Memory B cell (primary cell): ENCODE measurements at regions not wholly inside any gene's neighbourhood (a gene's known extent, or its start where the extent isn't known, plus 50 kb on each side); places are given as distances from the start of the nearest gene placed in this dataset.

Experiments
- ATAC-seq: fragments of 150-1000 bp; cut with Tn5 transposase; 2 replicates; pipeline ENCODE4 v1.10.0; 2021; ENCODE audit warnings: low read depth, mild to moderate bottlenecking, moderate library complexity
- DNase-seq, 2 donors: peaks; one replicate each; pipeline ENCODE4 v3.0.0; 2022; ENCODE audit warnings: low spot score in 2 of 2
- H3K27ac Mint-ChIP-seq: one replicate; pipeline ENCODE4 v1.8.0; 2022; ENCODE audit warnings: mild to moderate bottlenecking, moderate library complexity, mixed read lengths
- H3K27me3 Mint-ChIP-seq: one replicate; pipeline ENCODE4 v1.8.0; 2022; ENCODE audit warnings: mixed read lengths
- H3K36me3 Mint-ChIP-seq: one replicate; pipeline ENCODE4 v1.8.0; 2022; ENCODE audit warnings: mild to moderate bottlenecking, mixed read lengths
- H3K4me1 Mint-ChIP-seq: one replicate; pipeline ENCODE4 v1.8.0; 2022; ENCODE audit warnings: mixed read lengths
- H3K4me3 Mint-ChIP-seq: one replicate; pipeline ENCODE4 v1.8.0; 2022; ENCODE audit warnings: mild to moderate bottlenecking, moderate library complexity, mixed read lengths
- H3K9me3 Mint-ChIP-seq: one replicate; pipeline ENCODE4 v1.8.0; 2022; ENCODE audit warnings: mixed read lengths

GRCh38 chr2:187139469-187139868 is 290.5 kb upstream of the ZSWIM2 start:
- Mint-ChIP-seq H3K36me3 (no peaks in the 10 kb centered on the region), H3K4me3 (no peak overlapping the region), H3K27me3 (no peaks in the 10 kb centered on the region), H3K27ac (no peak overlapping the region), H3K4me1 (no peaks in the 10 kb centered on the region), H3K9me3 (peaks cover 4% of the 10 kb centered on the region)
- no peak for DNase-seq
- ATAC-seq, result no peak

- no peak overlapping the region for H3K27ac Mint-ChIP-seq
- no peak for ATAC-seq
- H3K36me3 Mint-ChIP-seq, result no peaks in the 10 kb centered on the region
- no peak overlapping the region for H3K4me3 Mint-ChIP-seq
- no peaks in the 10 kb centered on the region for H3K27me3 Mint-ChIP-seq
- no peak for DNase-seq
- peaks cover 1% of the 10 kb centered on the region for H3K9me3 Mint-ChIP-seq
- H3K4me1 Mint-ChIP-seq, result no peaks in the 10 kb centered on the region
Observed at GRCh38 chr2:187138265-187138664, 289.3 kb upstream of the ZSWIM2 start.

GRCh38 chr2:187136646-187137045 is 287.7 kb upstream of the ZSWIM2 start:
- Mint-ChIP-seq H3K27me3 (no peaks in the 10 kb centered on the region), H3K4me1 (no peaks in the 10 kb centered on the region), H3K9me3 (peaks cover 3% of the 10 kb centered on the region), H3K27ac (no peak overlapping the region), H3K4me3 (no peak overlapping the region), H3K36me3 (no peaks in the 10 kb centered on the region)
- ATAC-seq (no peak), DNase-seq (no peak)

GRCh38 chr2:187134306-187134705 is 285.3 kb upstream of the ZSWIM2 start:
- ATAC-seq, result no peak
- H3K4me1 Mint-ChIP-seq, result no peaks in the 10 kb centered on the region

GRCh38 chr2:187129868-187130267 is 280.9 kb upstream of the ZSWIM2 start:
- no peak overlapping the region for H3K4me3 Mint-ChIP-seq
- H3K36me3 Mint-ChIP-seq, result no peaks in the 10 kb centered on the region
- no peaks in the 10 kb centered on the region for H3K4me1 Mint-ChIP-seq
- H3K27me3 Mint-ChIP-seq, result no peaks in the 10 kb centered on the region
- H3K27ac Mint-ChIP-seq, result no peak overlapping the region
- DNase-seq, result no peak
- peaks cover 3% of the 10 kb centered on the region for H3K9me3 Mint-ChIP-seq
- ATAC-seq, result no peak

More at GRCh38 chr2:187134306-187134705, 285.3 kb upstream of the ZSWIM2 start:
- Mint-ChIP-seq H3K9me3 (peaks cover 3% of the 10 kb centered on the region), H3K27me3 (no peaks in the 10 kb centered on the region), H3K36me3 (no peaks in the 10 kb centered on the region), H3K4me3 (no peak overlapping the region), H3K27ac (no peak overlapping the region)
- DNase-seq, result no peak

- DNase-seq (no peak), ATAC-seq (no peak)
- H3K36me3 Mint-ChIP-seq, result no peaks in the 10 kb centered on the region
- H3K4me3 Mint-ChIP-seq, result no peak overlapping the region
- no peaks in the 10 kb centered on the region for H3K27me3 Mint-ChIP-seq
- peaks cover 3% of the 10 kb centered on the region for H3K9me3 Mint-ChIP-seq
- no peak overlapping the region for H3K27ac Mint-ChIP-seq
- no peaks in the 10 kb centered on the region for H3K4me1 Mint-ChIP-seq
Observed at GRCh38 chr2:187129306-187129705, 280.3 kb upstream of the ZSWIM2 start.

GRCh38 chr2:187126247-187127005 is 277.5 kb upstream of the ZSWIM2 start:
- H3K27ac Mint-ChIP-seq, result no peak overlapping the region
- H3K4me3 Mint-ChIP-seq, result no peak overlapping the region
- H3K4me1 Mint-ChIP-seq, result no peaks in the 10 kb centered on the region
- DNase-seq (no peak), ATAC-seq (no peak)
- no peaks in the 10 kb centered on the region for H3K36me3 Mint-ChIP-seq
- H3K9me3 Mint-ChIP-seq, result peaks cover 2% of the 10 kb centered on the region
- no peaks in the 10 kb centered on the region for H3K27me3 Mint-ChIP-seq

- H3K4me3 Mint-ChIP-seq, result no peak overlapping the region
- no peak overlapping the region for H3K27ac Mint-ChIP-seq
Observed at GRCh38 chr2:187125318-187125717, 276.3 kb upstream of the ZSWIM2 start.

GRCh38 chr2:187124529-187124928 is 275.6 kb upstream of the ZSWIM2 start:
- Mint-ChIP-seq H3K4me1 (no peaks in the 10 kb centered on the region), H3K27ac (no peak overlapping the region), H3K9me3 (peaks cover 4% of the 10 kb centered on the region), H3K4me3 (no peak overlapping the region), H3K36me3 (no peaks in the 10 kb centered on the region), H3K27me3 (no peaks in the 10 kb centered on the region)
- no peak for ATAC-seq
- no peak for DNase-seq

More at GRCh38 chr2:187125318-187125717, 276.3 kb upstream of the ZSWIM2 start:
- DNase-seq, result no peak
- H3K27me3 Mint-ChIP-seq, result no peaks in the 10 kb centered on the region
- no peak for ATAC-seq
- no peaks in the 10 kb centered on the region for H3K36me3 Mint-ChIP-seq
- no peaks in the 10 kb centered on the region for H3K4me1 Mint-ChIP-seq
- peaks cover 2% of the 10 kb centered on the region for H3K9me3 Mint-ChIP-seq

GRCh38 chr2:187118331-187119099 is 269.5 kb upstream of the ZSWIM2 start:
- H3K4me3 Mint-ChIP-seq, result no peak overlapping the region
- no peak overlapping the region for H3K27ac Mint-ChIP-seq
- H3K9me3 Mint-ChIP-seq, result peaks cover 4% of the 10 kb centered on the region
- H3K36me3 Mint-ChIP-seq, result no peaks in the 10 kb centered on the region
- no peaks in the 10 kb centered on the region for H3K27me3 Mint-ChIP-seq
- DNase-seq, result no peak
- ATAC-seq, result no peak
- no peaks in the 10 kb centered on the region for H3K4me1 Mint-ChIP-seq

- H3K27ac Mint-ChIP-seq, result no peak overlapping the region
- H3K36me3 Mint-ChIP-seq, result no peaks in the 10 kb centered on the region
- ATAC-seq (no peak), DNase-seq (no peak)
- no peaks in the 10 kb centered on the region for H3K4me1 Mint-ChIP-seq
- no peaks in the 10 kb centered on the region for H3K27me3 Mint-ChIP-seq
- H3K4me3 Mint-ChIP-seq, result no peak overlapping the region
- peaks cover 4% of the 10 kb centered on the region for H3K9me3 Mint-ChIP-seq
Observed at GRCh38 chr2:187117483-187117882, 268.5 kb upstream of the ZSWIM2 start.

- no peak for ATAC-seq
- Mint-ChIP-seq H3K9me3 (peaks cover 4% of the 10 kb centered on the region), H3K27me3 (no peaks in the 10 kb centered on the region), H3K27ac (no peak overlapping the region), H3K4me1 (no peaks in the 10 kb centered on the region), H3K4me3 (no peak overlapping the region), H3K36me3 (no peaks in the 10 kb centered on the region)
- no peak for DNase-seq
Observed at GRCh38 chr2:187115627-187116026, 266.7 kb upstream of the ZSWIM2 start.

- H3K9me3 Mint-ChIP-seq, result peaks cover 3% of the 10 kb centered on the region
- H3K27ac Mint-ChIP-seq, result no peak overlapping the region
- H3K4me3 Mint-ChIP-seq, result no peak overlapping the region
- no peaks in the 10 kb centered on the region for H3K27me3 Mint-ChIP-seq
- DNase-seq, result no peak
- no peaks in the 10 kb centered on the region for H3K36me3 Mint-ChIP-seq
- ATAC-seq, result no peak
- no peaks in the 10 kb centered on the region for H3K4me1 Mint-ChIP-seq
Observed at GRCh38 chr2:187107001-187107400, 258.0 kb upstream of the ZSWIM2 start.

- H3K36me3 Mint-ChIP-seq, result no peaks in the 10 kb centered on the region
- no peak for ATAC-seq
- no peaks in the 10 kb centered on the region for H3K4me1 Mint-ChIP-seq
- no peaks in the 10 kb centered on the region for H3K27me3 Mint-ChIP-seq
- H3K27ac Mint-ChIP-seq, result no peak overlapping the region
- DNase-seq, result no peak
- peaks cover 1% of the 10 kb centered on the region for H3K9me3 Mint-ChIP-seq
- no peak overlapping the region for H3K4me3 Mint-ChIP-seq
Observed at GRCh38 chr2:187105218-187105617, 256.2 kb upstream of the ZSWIM2 start.
